Activated CD4-positive, alpha-beta T cell treated with anti-CD3 and anti-CD28 coated beads for 1 hour (primary cell): ENCODE measurements at regions not wholly inside any gene's neighbourhood (a gene's known extent, or its start where the extent isn't known, plus 50 kb on each side); places are given as distances from the start of the nearest gene placed in this dataset.

ENCODE experiments used
- DNase-seq: peaks from one replicate; pipeline ENCODE4 v3.0.0-alpha.2; 2020

DNA sequence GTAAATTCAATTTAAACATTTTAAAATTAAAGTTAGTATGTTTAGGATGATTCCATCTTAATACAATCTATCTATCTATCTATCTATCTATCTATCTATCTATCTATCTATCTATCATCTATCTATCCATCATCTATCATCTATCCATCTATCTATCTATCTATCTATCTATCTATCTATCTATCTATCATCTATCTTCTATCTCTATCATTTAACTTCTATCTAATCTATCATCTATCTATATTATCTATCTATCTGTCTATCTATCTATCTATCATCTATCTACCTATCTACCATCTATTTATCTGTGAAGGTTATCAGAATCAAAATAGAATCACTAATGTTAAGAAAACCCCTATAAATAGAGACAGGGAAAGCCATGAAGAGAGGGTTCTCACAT lies 78.3 kb downstream of the RAMP3 start:
- no peak for DNase-seq

GRCh38 chr7:45236666-45237065 lies 79.1 kb downstream of the RAMP3 start:
- DNase-seq: no peak

- no peak for DNase-seq
Measured at GRCh38 chr7:45237788-45238461, 80.3 kb downstream of the RAMP3 start.

DNA sequence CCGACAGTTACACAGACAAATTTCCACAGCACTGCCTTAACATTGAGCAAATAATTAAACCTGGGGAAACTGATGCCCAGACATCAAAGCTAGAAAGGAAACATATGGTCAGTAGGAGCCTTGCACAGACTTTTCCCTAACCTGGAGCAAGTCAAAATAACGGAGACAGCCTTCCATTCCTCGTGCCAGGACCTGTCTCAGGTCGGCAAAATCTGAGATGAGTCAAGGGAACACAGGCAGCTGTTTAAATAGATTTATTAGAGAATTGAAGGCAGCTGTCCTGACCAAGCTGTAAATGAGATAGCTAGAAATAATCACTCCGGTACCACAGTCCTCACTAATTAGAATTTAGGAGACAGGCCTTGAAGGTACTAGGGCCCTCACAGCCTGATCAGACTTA lies 81.2 kb downstream of the RAMP3 start:
- no peak for DNase-seq

GRCh38 chr7:45239486-45239885 lies 81.9 kb downstream of the RAMP3 start:
- no peak for DNase-seq

DNA sequence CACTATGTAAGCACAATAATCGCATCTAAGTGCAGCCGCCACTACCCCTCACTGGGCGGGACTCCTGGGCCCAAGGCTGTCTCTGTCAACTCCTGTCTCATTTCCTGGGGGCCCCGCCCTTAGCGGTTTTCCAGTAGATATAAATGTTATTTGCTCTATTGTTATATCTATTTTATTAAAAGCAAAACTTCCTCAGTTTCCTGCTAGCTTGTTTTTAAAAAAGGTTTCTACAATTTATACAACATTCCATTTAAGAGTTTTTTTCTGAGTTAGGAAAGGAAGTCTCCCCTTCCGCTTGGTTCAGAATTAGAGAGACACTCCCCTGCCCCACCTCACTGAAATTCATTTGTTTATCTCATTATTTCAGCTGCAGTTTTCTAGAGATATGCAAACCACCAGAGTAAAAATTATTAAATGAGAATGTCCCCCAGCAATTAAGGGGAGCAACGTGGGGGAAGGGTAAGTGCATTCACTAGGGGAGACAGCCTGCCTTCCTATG lies 82.7 kb downstream of the RAMP3 start:
- no peak for DNase-seq

DNA sequence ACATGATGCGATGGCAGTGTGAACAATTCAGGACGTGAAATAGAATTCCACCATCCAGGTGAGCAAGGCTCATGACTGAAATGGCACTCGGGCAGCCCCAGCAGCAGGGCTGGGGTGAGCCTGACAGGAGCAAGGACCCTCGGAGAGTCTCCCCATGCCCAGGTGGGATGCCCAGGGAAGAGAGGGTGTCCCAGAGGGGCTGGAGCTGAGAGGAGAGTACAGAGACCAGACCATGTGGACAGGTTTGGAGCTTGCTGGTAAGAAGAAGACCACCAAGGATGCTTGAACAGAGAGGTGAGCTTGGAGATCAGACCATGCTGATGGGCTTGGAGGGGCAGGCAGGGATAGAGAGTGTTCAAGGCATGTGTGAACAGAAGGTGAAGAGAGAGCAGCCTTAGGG lies 83.3 kb downstream of the RAMP3 start:
- DNase-seq: no peak

GRCh38 chr7:45241339-45242109 lies 83.9 kb downstream of the RAMP3 start:
- no peak for DNase-seq

DNA sequence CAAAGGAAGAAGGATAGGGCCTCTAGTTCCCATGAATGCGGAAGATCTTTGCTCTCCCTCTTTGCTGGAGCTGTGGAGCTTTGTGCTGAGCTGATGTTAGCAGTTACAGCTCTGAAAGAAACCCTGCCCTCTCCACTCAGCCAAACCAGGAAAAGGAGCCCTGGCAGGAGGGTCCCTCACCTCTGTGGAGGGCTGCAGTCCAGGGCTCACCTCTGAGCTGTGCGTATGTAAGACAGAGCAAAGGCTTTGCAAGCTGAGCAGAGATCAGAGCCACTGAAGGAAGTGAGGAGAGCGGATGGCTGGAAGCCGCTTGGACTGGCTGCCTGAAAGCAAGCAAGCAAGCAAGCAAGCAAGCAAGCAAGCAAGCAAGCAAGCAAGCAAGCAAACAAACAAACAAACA lies 84.7 kb downstream of the RAMP3 start:
- no peak for DNase-seq

- no peak for DNase-seq
Measured at GRCh38 chr7:45242698-45243097, 85.1 kb downstream of the RAMP3 start.

- DNase-seq: no peak
Measured at GRCh38 chr7:45244981-45245380, 87.4 kb downstream of the RAMP3 start.

GRCh38 chr7:45246339-45246738 lies 88.7 kb downstream of the RAMP3 start:
- no peak for DNase-seq

DNA sequence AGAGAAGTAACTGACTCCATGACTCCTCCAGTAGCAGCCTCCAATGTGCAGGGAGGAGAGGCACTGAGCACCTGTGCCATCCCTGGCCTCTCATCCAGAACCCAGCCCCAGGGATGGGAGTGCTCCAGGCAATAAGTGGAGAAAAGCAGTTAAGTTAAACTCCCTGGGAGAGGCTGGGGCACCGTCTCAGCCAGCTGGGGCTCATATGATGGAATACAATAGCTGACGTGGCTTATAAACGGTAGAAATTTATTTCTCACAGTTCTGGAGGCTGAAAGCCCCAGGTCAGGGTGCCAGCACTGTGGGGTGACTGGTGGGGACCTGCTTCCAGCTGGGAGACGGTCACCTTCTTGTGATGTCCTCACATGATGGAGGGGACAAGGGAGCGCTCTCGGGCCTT lies 94.7 kb downstream of the RAMP3 start:
- no peak for DNase-seq

GRCh38 chr7:45252857-45253256 lies 95.3 kb downstream of the RAMP3 start:
- DNase-seq: no peak

- no peak for DNase-seq
Measured at GRCh38 chr7:45253368-45253767, 95.8 kb downstream of the RAMP3 start.

- no peak for DNase-seq
Measured at GRCh38 chr7:45255187-45255586, 97.6 kb downstream of the RAMP3 start.

DNA sequence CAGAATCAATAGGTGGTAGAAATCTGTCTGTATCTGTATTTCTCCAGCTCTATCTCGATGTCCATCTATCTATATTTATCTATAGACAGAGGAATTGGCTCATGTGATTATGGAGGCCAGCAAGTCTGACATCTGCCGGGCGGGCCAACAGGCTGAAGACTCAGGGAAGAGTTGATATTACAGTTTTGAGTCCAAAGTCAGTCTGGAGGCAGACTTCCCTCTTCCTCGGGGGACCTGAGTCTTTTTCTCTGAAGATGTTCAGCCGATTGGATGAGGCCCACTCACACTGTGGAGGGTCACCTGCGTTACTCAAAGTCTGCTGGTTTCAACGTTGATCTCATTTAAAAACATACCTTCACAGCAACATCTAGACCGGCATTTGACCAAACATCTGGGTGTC lies 98.7 kb downstream of the RAMP3 start:
- no peak for DNase-seq

DNA sequence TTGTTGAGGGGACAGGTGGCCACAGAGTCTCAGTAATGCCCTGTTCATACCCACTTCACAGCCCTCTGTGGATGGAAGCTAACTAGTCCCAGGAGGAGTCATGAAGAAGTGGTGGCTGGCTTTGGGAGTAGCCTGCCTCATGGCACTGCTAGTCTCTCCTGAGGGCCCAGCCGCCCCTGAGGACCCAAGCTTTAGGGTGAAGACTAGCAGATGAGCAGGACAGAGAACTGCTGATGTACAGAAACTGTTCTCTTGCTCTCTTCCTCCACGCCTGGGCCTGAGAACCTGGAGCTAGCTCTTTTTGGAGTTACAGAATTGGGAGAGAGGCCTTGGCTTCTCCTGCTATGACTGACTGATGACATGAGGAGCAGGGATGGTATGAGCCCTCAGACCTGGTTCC lies 99.2 kb downstream of the RAMP3 start:
- DNase-seq: no peak

- DNase-seq: no peak
Measured at GRCh38 chr7:45257284-45257683, 99.7 kb downstream of the RAMP3 start.

DNA sequence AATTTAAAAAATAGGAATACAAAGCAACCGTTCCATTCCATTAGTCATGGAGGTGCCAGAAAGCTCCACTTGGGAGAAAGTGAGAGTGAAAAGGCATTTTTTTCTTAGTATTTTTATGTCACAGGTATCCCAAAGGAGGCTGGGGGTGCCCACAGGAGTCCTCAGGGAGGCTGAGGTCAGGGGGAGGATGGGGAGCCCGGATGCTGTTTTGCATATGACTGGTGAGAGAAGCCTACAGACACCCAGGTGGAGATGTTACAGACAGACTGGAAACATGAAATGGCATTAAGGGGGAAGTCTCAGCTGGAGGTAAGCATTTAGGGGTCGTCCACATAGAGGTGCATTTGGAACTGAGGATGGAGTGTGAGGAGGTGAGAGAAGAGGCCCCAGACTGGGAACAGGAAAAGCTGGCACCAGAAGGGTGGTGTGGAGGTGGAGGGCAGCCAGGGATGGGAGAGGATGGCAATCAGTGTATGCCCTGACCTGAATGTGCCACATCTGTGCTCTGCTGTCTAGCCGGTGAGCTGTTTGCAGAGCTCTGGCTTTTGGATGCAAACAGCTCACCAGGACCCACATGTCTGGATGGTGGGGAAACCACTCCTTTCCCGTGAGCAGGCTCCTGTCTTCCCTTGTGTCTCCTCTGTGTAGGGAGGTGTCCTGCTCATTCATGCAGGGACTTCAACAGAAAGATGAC lies 101.1 kb downstream of the RAMP3 start:
- no peak for DNase-seq

DNA sequence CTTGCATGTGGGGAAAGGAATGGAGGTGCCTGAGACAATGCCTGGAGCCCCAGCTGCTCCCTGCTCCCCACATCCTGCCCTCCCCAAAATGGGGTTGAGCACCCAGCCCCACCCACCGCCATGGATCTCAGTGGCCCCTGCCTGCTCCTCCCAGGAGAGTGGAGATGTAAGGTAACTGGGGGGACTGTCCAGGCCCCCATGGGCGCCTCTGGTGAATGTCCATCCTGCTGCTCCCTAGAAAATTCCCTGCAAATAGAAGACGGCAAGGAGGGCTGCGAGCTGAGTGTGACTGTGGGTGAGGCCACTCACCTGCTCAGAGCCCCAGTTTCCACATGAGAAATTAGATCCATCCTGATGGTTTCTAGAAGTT lies 101.6 kb downstream of the RAMP3 start:
- DNase-seq: no peak

DNA sequence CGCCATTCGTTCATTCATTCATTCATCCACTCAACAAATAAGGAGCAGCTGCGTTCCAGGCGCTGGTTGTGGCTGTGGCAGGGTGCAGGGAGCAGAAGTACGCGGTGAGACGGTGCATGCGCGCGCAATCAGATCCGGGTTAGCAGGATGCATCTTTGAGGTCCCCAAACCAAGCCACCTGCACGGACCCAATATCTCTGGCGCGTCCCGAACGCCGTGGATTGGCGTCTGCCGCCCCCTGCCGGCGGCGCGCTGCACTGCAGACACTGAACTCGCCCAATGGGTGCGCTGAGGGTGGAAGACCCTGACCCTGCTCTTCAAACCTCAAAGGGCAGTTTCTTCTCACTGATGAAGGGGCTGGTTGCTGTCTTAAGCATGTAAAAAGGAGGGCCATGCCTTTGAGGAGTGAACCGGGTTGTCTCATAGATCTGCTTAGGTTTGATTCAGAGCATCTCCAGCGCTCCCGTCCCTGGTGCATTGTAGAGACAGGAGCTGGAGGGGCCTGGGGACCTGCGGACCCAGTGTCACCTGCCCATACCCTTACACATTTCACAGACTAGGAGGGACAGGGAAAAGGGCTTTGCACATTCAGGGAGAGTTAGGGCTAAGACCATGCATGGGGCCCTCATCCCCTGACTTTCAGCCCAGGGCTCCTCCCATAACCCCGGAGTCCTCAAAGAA lies 102.5 kb downstream of the RAMP3 start:
- peak; percentile 47 for DNase-seq

DNA sequence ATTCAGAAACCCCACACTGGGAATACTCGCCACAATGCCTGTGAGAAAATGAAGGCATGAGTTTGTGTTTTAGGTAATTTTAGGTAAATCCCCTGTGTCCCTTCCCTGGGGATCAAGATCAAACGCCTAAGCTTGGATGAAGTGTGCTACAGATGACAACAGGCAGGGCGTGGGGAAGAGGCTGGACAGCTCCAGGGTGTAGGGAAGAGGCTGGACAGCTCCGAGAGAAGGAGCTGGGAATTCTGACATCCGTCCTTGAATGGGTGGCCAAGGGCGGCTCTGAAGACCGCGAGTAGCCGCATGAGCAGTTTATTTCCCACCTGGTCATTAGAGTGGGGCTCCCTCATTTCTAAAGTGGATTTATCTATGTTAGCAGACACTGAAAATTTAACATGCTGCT lies 109.7 kb downstream of the RAMP3 start:
- no peak for DNase-seq
